Panc1 (cell line): ENCODE measurements at regions not wholly inside any gene's neighbourhood (a gene's known extent, or its start where the extent isn't known, plus 50 kb on each side); places are given as distances from the start of the nearest gene placed in this dataset.

Source experiments
- ATAC-seq: fragments of 200-7000 bp; cut with Tn5 transposase; 2 replicates; pipeline ENCODE4 v1.9.1; 2020; ENCODE audit warnings: mild to moderate bottlenecking, moderate library complexity
- BruUV-seq: library from RNA; stranded (reverse); fragments of 400-500 nt; replicated peaks from 2 replicates; lab custom pipeline; 2021; lab: Mats Ljungman, UMichigan
- CTCF ChIA-PET: fragments of 300-600 bp; sonication (Branson Sonifier 250); formaldehyde crosslinking; loops from one replicate; lab custom pipeline; 2022; ENCODE audit warnings: antibody characterized with exemption; lab: Charles Lee
- POLR2A ChIA-PET: fragments of 300-600 bp; sonication (Branson Sonifier 250); formaldehyde crosslinking; loops from one replicate; lab custom pipeline; 2022; ENCODE audit warnings: antibody characterized with exemption; lab: Charles Lee
- DNase-seq: peaks from one replicate; pipeline ENCODE4 v3.0.0-alpha.2; 2010; ENCODE audit warnings: low read depth, low spot score
- H3K27ac ChIP-seq: 2 replicates; pipeline ENCODE4 v1.5.1; 2011; ENCODE audit warnings: mild to moderate bottlenecking, low read length, inconsistent platforms
- H3K27me3 ChIP-seq: fragments of 200-500 bp; sonication (Bioruptor generic); 2 replicates; pipeline ENCODE4 v1.6.0; 2014; ENCODE audit warnings: low read length, inconsistent platforms; ENCODE audit not compliant: control insufficient read depth, insufficient read depth
- H3K36me3 ChIP-seq: fragments of 200-500 bp; sonication (Bioruptor generic); 2 replicates; pipeline ENCODE4 v1.5.1; 2014; ENCODE audit warnings: inconsistent platforms, mild to moderate bottlenecking, low read length, moderate library complexity; ENCODE audit not compliant: control insufficient read depth, insufficient read depth
- H3K4me1 ChIP-seq: 2 replicates; pipeline ENCODE4 v1.5.1; 2011; ENCODE audit warnings: inconsistent platforms, mild to moderate bottlenecking, low read length, moderate library complexity; ENCODE audit not compliant: control insufficient read depth, insufficient read depth
- H3K4me3 ChIP-seq, 2 experiments: 2 replicates each; pipeline ENCODE4 v1.5.1; 2011 to 2012; ENCODE audit warnings: low read depth in 2 of 2, low read length in 2 of 2, mild to moderate bottlenecking in 2 of 2, inconsistent platforms in 1 of 2, moderate library complexity in 1 of 2
- H3K9me3 ChIP-seq: fragments of 200-500 bp; sonication (Bioruptor generic); 2 replicates; pipeline ENCODE4 v1.5.1; 2014; ENCODE audit warnings: low read depth, mild to moderate bottlenecking, inconsistent platforms, low read length, moderate library complexity; ENCODE audit not compliant: control insufficient read depth, insufficient read depth
- CTCF ChIP-seq: fragments of 450-650 bp; IDR thresholded peaks from 2 replicates; pipeline ENCODE4 v1.5.1; 2017; ENCODE audit warnings: mild to moderate bottlenecking
- POLR2AphosphoS5 ChIP-seq: IDR thresholded peaks from 2 replicates; pipeline ENCODE4 v1.6.1; 2012; ENCODE audit warnings: mild to moderate bottlenecking, low read depth, low read length, moderate library complexity
- SIN3A ChIP-seq: IDR thresholded peaks from 2 replicates; pipeline ENCODE4 v1.6.1; 2012; ENCODE audit warnings: low read depth, mild to moderate bottlenecking, low read length, moderate library complexity, borderline replicate concordance; ENCODE audit not compliant: insufficient read depth
- TCF7L2 ChIP-seq: IDR thresholded peaks from 2 replicates; pipeline ENCODE4 v1.6.1; 2011; ENCODE audit warnings: mild to moderate bottlenecking, low read depth, low read length, inconsistent platforms
- in situ Hi-C: cut with HindIII; loops from 2 replicates; pipeline ENCODE4 v1.10.0; 2016; ENCODE audit warnings: low sequenced_read_pairs, low pct_unique_long_range_greater_than_20kb
- intact Hi-C: fragments of 100-400 bp; cut with micrococcal nuclease; formaldehyde crosslinking; loops from one replicate; pipeline ENCODE4 v1.10.0; 2022; ENCODE audit not compliant: unreplicated experiment
- TF ChIP-seq, protein P1 (sequence below), 2 experiments: IDR thresholded peaks; 2 replicates each; pipeline ENCODE4 v1.6.1; 2011 to 2012; ENCODE audit warnings: low read depth in 2 of 2, control low read depth in 1 of 2, low read length in 1 of 2, mild to moderate bottlenecking in 1 of 2, moderate library complexity in 1 of 2; ENCODE audit not compliant: insufficient read depth in 1 of 2

GRCh38 chr14:53448682-53449081 lies 295.6 kb upstream of the DDHD1 start:
- Histone ChIP-seq H3K9me3 (no peaks in the 10 kb centered on the region), H3K27ac (no peak overlapping the region), H3K36me3 (no peaks in the 10 kb centered on the region), H3K4me1 (no peaks in the 10 kb centered on the region), H3K4me3 (no peak overlapping the region), H3K27me3 (no peaks in the 10 kb centered on the region)
- TF ChIP-seq TCF7L2 (no peak), SIN3A (no peak), CTCF (no peak), POLR2AphosphoS5 (no peak)
- no TSS peak for BruUV-seq
- ChIA-PET POLR2A (no interaction called here), CTCF (no interaction called here)
- in situ Hi-C loops, result no loop called here
- DNase-seq (no peak), ATAC-seq (no peak)
- intact Hi-C loops, result no loop called here

GRCh38 chr14:53444677-53445312 lies 291.7 kb upstream of the DDHD1 start:
- intact Hi-C loops, result no loop called here
- POLR2A ChIA-PET, result no interaction called here
- DNase-seq, result no peak

GRCh38 chr14:53441789-53442188 lies 288.7 kb upstream of the DDHD1 start:
- Histone ChIP-seq H3K9me3 (no peaks in the 10 kb centered on the region), H3K4me1 (no peaks in the 10 kb centered on the region), H3K36me3 (no peaks in the 10 kb centered on the region), H3K27me3 (no peaks in the 10 kb centered on the region), H3K27ac (no peak overlapping the region), H3K4me3 (no peak overlapping the region)
- CTCF ChIA-PET, result no interaction called here
- intact Hi-C loops (no loop called here), in situ Hi-C loops (no loop called here)
- POLR2A ChIA-PET, result no interaction called here
- no TSS peak for BruUV-seq
- no peak for DNase-seq
- no peak for ATAC-seq
- no peak for TF ChIP-seq CTCF
- TF ChIP-seq, protein P1, sequence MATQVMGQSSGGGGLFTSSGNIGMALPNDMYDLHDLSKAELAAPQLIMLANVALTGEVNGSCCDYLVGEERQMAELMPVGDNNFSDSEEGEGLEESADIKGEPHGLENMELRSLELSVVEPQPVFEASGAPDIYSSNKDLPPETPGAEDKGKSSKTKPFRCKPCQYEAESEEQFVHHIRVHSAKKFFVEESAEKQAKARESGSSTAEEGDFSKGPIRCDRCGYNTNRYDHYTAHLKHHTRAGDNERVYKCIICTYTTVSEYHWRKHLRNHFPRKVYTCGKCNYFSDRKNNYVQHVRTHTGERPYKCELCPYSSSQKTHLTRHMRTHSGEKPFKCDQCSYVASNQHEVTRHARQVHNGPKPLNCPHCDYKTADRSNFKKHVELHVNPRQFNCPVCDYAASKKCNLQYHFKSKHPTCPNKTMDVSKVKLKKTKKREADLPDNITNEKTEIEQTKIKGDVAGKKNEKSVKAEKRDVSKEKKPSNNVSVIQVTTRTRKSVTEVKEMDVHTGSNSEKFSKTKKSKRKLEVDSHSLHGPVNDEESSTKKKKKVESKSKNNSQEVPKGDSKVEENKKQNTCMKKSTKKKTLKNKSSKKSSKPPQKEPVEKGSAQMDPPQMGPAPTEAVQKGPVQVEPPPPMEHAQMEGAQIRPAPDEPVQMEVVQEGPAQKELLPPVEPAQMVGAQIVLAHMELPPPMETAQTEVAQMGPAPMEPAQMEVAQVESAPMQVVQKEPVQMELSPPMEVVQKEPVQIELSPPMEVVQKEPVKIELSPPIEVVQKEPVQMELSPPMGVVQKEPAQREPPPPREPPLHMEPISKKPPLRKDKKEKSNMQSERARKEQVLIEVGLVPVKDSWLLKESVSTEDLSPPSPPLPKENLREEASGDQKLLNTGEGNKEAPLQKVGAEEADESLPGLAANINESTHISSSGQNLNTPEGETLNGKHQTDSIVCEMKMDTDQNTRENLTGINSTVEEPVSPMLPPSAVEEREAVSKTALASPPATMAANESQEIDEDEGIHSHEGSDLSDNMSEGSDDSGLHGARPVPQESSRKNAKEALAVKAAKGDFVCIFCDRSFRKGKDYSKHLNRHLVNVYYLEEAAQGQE (IDR thresholded peaks at IDR 0.05; ENCODE audit: insufficient read depth in 1 of 2, low read depth in 2 of 2, low read length in 1 of 2), result no peak
- no peak for TF ChIP-seq SIN3A
- TF ChIP-seq TCF7L2, result no peak
- TF ChIP-seq POLR2AphosphoS5, result no peak

More at GRCh38 chr14:53444677-53445312, 291.7 kb upstream of the DDHD1 start:
- Histone ChIP-seq H3K4me3 (no peak overlapping the region), H3K27ac (no peak overlapping the region), H3K4me1 (no peaks in the 10 kb centered on the region), H3K36me3 (no peaks in the 10 kb centered on the region), H3K27me3 (no peaks in the 10 kb centered on the region), H3K9me3 (no peaks in the 10 kb centered on the region)
- TF ChIP-seq SIN3A, result no peak
- no peak for ATAC-seq
- BruUV-seq, result no TSS peak
- CTCF ChIA-PET, result no interaction called here
- in situ Hi-C loops, result no loop called here
